ENCODE measurements at regions not wholly inside any gene's neighbourhood (a gene's known extent, or its start where the extent isn't known, plus 50 kb on each side); places are given as distances from the start of the nearest gene placed in this dataset.

- CTCF ChIA-PET, result no interaction called here
- DNase-seq (ENCODE audit: extremely low spot score), result no peak
- POLR2A ChIA-PET, result no interaction called here
- TF ChIP-seq SUZ12 (IDR thresholded peaks at IDR 0.05), result no peak
- no peak for TF ChIP-seq ARNT (IDR thresholded peaks at IDR 0.05)
- no peak for TF ChIP-seq ZNF384 (IDR thresholded peaks at IDR 0.05)
- no peak for TF ChIP-seq HDGF (IDR thresholded peaks at IDR 0.05; ENCODE audit: borderline replicate concordance)
- TF ChIP-seq SP1 (IDR thresholded peaks at IDR 0.05), result no peak
- no peak for TF ChIP-seq L3MBTL2 (conservative IDR thresholded peaks at IDR 0.05)
- no peak for TF ChIP-seq NFRKB (IDR thresholded peaks at IDR 0.05)
- TF ChIP-seq PKNOX1 (IDR thresholded peaks at IDR 0.05), result no peak
Measured at GRCh38 chr7:119335405-119335804, 937.6 kb upstream of the KCND2 start.

GRCh38 chr7:119341822-119342221 lies 931.2 kb upstream of the KCND2 start:
- POLR2A ChIA-PET, result no interaction called here
- CTCF ChIA-PET, result no interaction called here

DNA sequence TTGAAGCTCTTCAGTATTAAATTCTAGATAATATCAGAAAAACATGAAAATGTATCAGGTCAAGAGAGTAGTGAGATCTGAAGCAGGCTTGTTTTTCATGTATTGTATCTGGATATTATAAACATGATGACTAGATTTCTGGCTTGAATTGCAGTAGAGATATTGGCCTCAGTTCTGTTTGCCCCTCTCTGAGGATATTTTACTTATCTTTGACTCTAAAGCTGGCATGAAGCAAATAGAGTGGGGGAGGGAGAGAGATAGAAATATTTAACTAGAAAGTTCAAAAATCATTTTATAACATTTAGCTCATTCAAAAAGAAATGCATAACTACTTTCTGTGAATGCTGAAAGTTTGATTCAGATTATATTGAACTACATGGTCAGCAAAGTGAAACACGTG lies 929.7 kb upstream of the KCND2 start:
- TF ChIP-seq BHLHE40 (IDR thresholded peaks at IDR 0.05; ENCODE audit: borderline replicate concordance), result no peak
- TF ChIP-seq FOXM1 (IDR thresholded peaks at IDR 0.05; ENCODE audit: borderline replicate concordance), result no peak
- no peak for TF ChIP-seq PKNOX1 (IDR thresholded peaks at IDR 0.05)
- TF ChIP-seq FOXA1 (IDR thresholded peaks at IDR 0.05), result no peak
- TF ChIP-seq SP1 (IDR thresholded peaks at IDR 0.05), result no peak
- TF ChIP-seq LEF1 (IDR thresholded peaks at IDR 0.05; ENCODE audit: borderline replicate concordance), result no peak
- no peak for TF ChIP-seq HDGF (IDR thresholded peaks at IDR 0.05; ENCODE audit: borderline replicate concordance)
- TF ChIP-seq SUZ12 (IDR thresholded peaks at IDR 0.05), result no peak
- no peak for TF ChIP-seq TARDBP (IDR thresholded peaks at IDR 0.05)
- no peak for TF ChIP-seq NFRKB (IDR thresholded peaks at IDR 0.05)
- TF ChIP-seq ARNT (IDR thresholded peaks at IDR 0.05), result no peak
- no peak for TF ChIP-seq FOXK2 (IDR thresholded peaks at IDR 0.05)
- no peak for TF ChIP-seq ELF4 (IDR thresholded peaks at IDR 0.05)
- no peak for TF ChIP-seq L3MBTL2 (conservative IDR thresholded peaks at IDR 0.05)
- no peak for TF ChIP-seq CTBP1 (IDR thresholded peaks at IDR 0.05; ENCODE audit: borderline replicate concordance)
- TF ChIP-seq ZNF384 (IDR thresholded peaks at IDR 0.05), result no peak
- POLR2A ChIA-PET, result no interaction called here

More at GRCh38 chr7:119341822-119342221, 931.2 kb upstream of the KCND2 start:
- TF ChIP-seq CTBP1 (IDR thresholded peaks at IDR 0.05; ENCODE audit: borderline replicate concordance), result no peak
- no peak for TF ChIP-seq ELF4 (IDR thresholded peaks at IDR 0.05)
- no peak for TF ChIP-seq ARNT (IDR thresholded peaks at IDR 0.05)
- no peak for TF ChIP-seq FOXM1 (IDR thresholded peaks at IDR 0.05; ENCODE audit: borderline replicate concordance)
- TF ChIP-seq HDGF (IDR thresholded peaks at IDR 0.05; ENCODE audit: borderline replicate concordance), result no peak
- DNase-seq (ENCODE audit: extremely low spot score), result no peak

DNA sequence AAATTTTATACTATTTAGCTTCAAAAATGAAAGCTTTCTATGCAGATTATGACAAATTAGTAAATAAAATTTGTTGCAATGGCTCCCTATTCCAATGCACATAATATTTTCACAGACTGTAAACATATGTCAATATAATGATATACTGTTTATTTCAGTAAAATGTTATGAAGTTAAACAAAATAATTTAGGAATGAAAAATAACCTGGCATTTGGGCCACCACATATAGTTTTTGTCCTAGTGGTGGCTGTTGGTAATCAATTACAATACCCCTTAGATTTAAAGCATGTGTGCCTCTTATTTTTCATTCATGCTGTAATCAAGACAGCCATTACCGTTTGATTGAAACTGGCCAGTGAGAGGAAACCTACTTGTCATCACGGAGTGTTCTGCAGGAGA lies 928.5 kb upstream of the KCND2 start:
- no peak for DNase-seq (ENCODE audit: extremely low spot score)
- POLR2A ChIA-PET, result no interaction called here
- TF ChIP-seq FOXA1 (IDR thresholded peaks at IDR 0.05) (no peak), ARNT (IDR thresholded peaks at IDR 0.05) (no peak), L3MBTL2 (conservative IDR thresholded peaks at IDR 0.05) (no peak)
- CTCF ChIA-PET, result no interaction called here

More for the DNA sequence above, 929.7 kb upstream of the KCND2 start:
- CTCF ChIA-PET, result no interaction called here
- DNase-seq (ENCODE audit: extremely low spot score), result no peak

- no peak for DNase-seq (ENCODE audit: extremely low spot score)
- no peak for TF ChIP-seq FOXM1 (IDR thresholded peaks at IDR 0.05; ENCODE audit: borderline replicate concordance)
- no peak for TF ChIP-seq FOXA1 (IDR thresholded peaks at IDR 0.05)
- TF ChIP-seq ARNT (IDR thresholded peaks at IDR 0.05), result no peak
- no peak for TF ChIP-seq ELF4 (IDR thresholded peaks at IDR 0.05)
- TF ChIP-seq CTBP1 (IDR thresholded peaks at IDR 0.05; ENCODE audit: borderline replicate concordance), result no peak
- TF ChIP-seq HDGF (IDR thresholded peaks at IDR 0.05; ENCODE audit: borderline replicate concordance), result no peak
- TF ChIP-seq LEF1 (IDR thresholded peaks at IDR 0.05; ENCODE audit: borderline replicate concordance), result no peak
- no peak for TF ChIP-seq SUZ12 (IDR thresholded peaks at IDR 0.05)
- no peak for TF ChIP-seq BHLHE40 (IDR thresholded peaks at IDR 0.05; ENCODE audit: borderline replicate concordance)
- TF ChIP-seq L3MBTL2 (conservative IDR thresholded peaks at IDR 0.05), result no peak
- no peak for TF ChIP-seq NFRKB (IDR thresholded peaks at IDR 0.05)
- no peak for TF ChIP-seq SP1 (IDR thresholded peaks at IDR 0.05)
- no peak for TF ChIP-seq ZNF384 (IDR thresholded peaks at IDR 0.05)
- no peak for TF ChIP-seq TARDBP (IDR thresholded peaks at IDR 0.05)
- no peak for TF ChIP-seq FOXK2 (IDR thresholded peaks at IDR 0.05)
- POLR2A ChIA-PET, result no interaction called here
- CTCF ChIA-PET, result interaction anchor here (0.6 kb wide), 2 partner anchors 173 to 637 kb away, joined by 3 read pairs; no protein-coding TSS in a partner anchor
Measured at GRCh38 chr7:119348491-119348890, 924.5 kb upstream of the KCND2 start.

DNA sequence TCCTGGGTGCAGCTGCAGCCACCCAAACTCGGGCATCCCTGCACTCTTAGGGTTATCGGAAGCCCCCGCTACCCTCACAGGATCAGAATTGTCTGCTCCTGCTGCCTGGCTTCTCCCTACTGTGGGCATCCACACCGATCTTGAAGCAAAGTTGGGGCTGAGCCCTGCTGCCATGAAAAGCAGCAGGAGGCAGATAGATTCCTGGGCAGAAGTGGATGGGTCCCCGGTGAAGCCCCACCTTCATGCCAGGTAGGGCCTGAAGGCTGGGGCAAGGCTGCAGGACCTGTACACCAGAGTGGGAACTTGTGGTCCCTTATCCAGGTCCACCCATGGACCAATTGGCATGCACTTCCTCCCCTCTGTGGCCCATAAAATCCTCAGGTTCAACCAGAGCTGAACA lies 922.6 kb upstream of the KCND2 start:
- no peak for DNase-seq (ENCODE audit: extremely low spot score)
- ChIA-PET POLR2A (no interaction called here), CTCF (no interaction called here)

GRCh38 chr7:119351320-119351719 lies 921.7 kb upstream of the KCND2 start:
- DNase-seq (ENCODE audit: extremely low spot score), result no peak
- ChIA-PET CTCF (no interaction called here), POLR2A (no interaction called here)
- no peak for TF ChIP-seq SUZ12 (IDR thresholded peaks at IDR 0.05)
- TF ChIP-seq BHLHE40 (IDR thresholded peaks at IDR 0.05; ENCODE audit: borderline replicate concordance), result no peak
- no peak for TF ChIP-seq L3MBTL2 (conservative IDR thresholded peaks at IDR 0.05)
- TF ChIP-seq ARNT (IDR thresholded peaks at IDR 0.05), result no peak
- TF ChIP-seq CTBP1 (IDR thresholded peaks at IDR 0.05; ENCODE audit: borderline replicate concordance), result no peak

More for the DNA sequence above, 922.6 kb upstream of the KCND2 start:
- TF ChIP-seq FOXA1 (IDR thresholded peaks at IDR 0.05) (no peak), CTBP1 (IDR thresholded peaks at IDR 0.05; ENCODE audit: borderline replicate concordance) (no peak)

GRCh38 chr7:119374436-119374835 lies 898.5 kb upstream of the KCND2 start:
- ChIA-PET CTCF (no interaction called here), POLR2A (no interaction called here)
- no peak for TF ChIP-seq FOXK2 (IDR thresholded peaks at IDR 0.05)
- TF ChIP-seq FOXA1 (IDR thresholded peaks at IDR 0.05), result no peak
- no peak for TF ChIP-seq ARNT (IDR thresholded peaks at IDR 0.05)
- no peak for TF ChIP-seq SP1 (IDR thresholded peaks at IDR 0.05)
- no peak for TF ChIP-seq FOXM1 (IDR thresholded peaks at IDR 0.05; ENCODE audit: borderline replicate concordance)
- no peak for TF ChIP-seq ELF4 (IDR thresholded peaks at IDR 0.05)
- TF ChIP-seq CTBP1 (IDR thresholded peaks at IDR 0.05; ENCODE audit: borderline replicate concordance), result no peak
- no peak for TF ChIP-seq HDGF (IDR thresholded peaks at IDR 0.05; ENCODE audit: borderline replicate concordance)
- no peak for TF ChIP-seq SUZ12 (IDR thresholded peaks at IDR 0.05)
- no peak for TF ChIP-seq BHLHE40 (IDR thresholded peaks at IDR 0.05; ENCODE audit: borderline replicate concordance)
- TF ChIP-seq NFRKB (IDR thresholded peaks at IDR 0.05), result no peak
- TF ChIP-seq L3MBTL2 (conservative IDR thresholded peaks at IDR 0.05), result no peak
- TF ChIP-seq TARDBP (IDR thresholded peaks at IDR 0.05), result no peak
- no peak for TF ChIP-seq ZNF384 (IDR thresholded peaks at IDR 0.05)
- DNase-seq (ENCODE audit: extremely low spot score), result no peak
